ENCODE measurements at regions not wholly inside any gene's neighbourhood (a gene's known extent, or its start where the extent isn't known, plus 50 kb on each side); places are given as distances from the start of the nearest gene placed in this dataset.

- no peak overlapping the region for H3K4me2 ChIP-seq (ENCODE audit: low read length)
- ChIA-PET CTCF (ENCODE audit: unreplicated experiment) (no interaction called here), POLR2A (interaction anchor here (0.9 kb wide), 1 partner anchor 15 kb away, joined by 4 read pairs; no protein-coding TSS in a partner anchor)
- no peak for DNase-seq (ENCODE audit: low spot score)
- H3K9me3 ChIP-seq (ENCODE audit: low read length) = no peaks in the 10 kb centered on the region
- H3K79me2 ChIP-seq (ENCODE audit: insufficient read depth, low read depth, low read length) = no peaks in the 10 kb centered on the region
- TF ChIP-seq EZH2phosphoT487 (IDR thresholded peaks at IDR 0.05; ENCODE audit: borderline replicate concordance, low read depth, low read length) (no peak), CTCF (conservative IDR thresholded peaks at IDR 0.05; ENCODE audit: low read length) (no peak)
- intact Hi-C loops (cut with micrococcal nuclease; ENCODE audit: unreplicated experiment) = no loop called here
- no peak overlapping the region for H3K27ac ChIP-seq (ENCODE audit: low read depth, low read length, poor library complexity, severe bottlenecking)
- H4K20me1 ChIP-seq (ENCODE audit: insufficient read depth, low read length) = no peaks in the 10 kb centered on the region
- no peaks in the 10 kb centered on the region for H3K9me2 ChIP-seq (ENCODE audit: insufficient read depth, low read length)
- no peak overlapping the region for H3K4me3 ChIP-seq (ENCODE audit: low read depth, low read length, poor library complexity, severe bottlenecking)
- no peaks in the 10 kb centered on the region for H3K36me3 ChIP-seq (ENCODE audit: insufficient read depth, low read length)
- no peaks in the 10 kb centered on the region for H3K4me1 ChIP-seq (ENCODE audit: insufficient read depth, low read length, poor library complexity, severe bottlenecking)
- no peak overlapping the region for H2AFZ ChIP-seq (ENCODE audit: low read length)
- no TSS peak for BruUV-seq (replicated peaks)
Observed at GRCh38 chr5:103883143-103883542, 320.6 kb upstream of the NUDT12 start.

- ChIA-PET POLR2A (interaction anchor here (0.6 kb wide), 1 partner anchor 9 kb away, joined by 4 read pairs; no protein-coding TSS in a partner anchor), CTCF (ENCODE audit: unreplicated experiment) (no interaction called here)
- intact Hi-C loops (cut with micrococcal nuclease; ENCODE audit: unreplicated experiment) = no loop called here
Observed at GRCh38 chr5:103881560-103881959, 319.0 kb upstream of the NUDT12 start.

More at GRCh38 chr5:103881560-103881959, 319.0 kb upstream of the NUDT12 start:
- no peak for DNase-seq (ENCODE audit: low spot score)
- H3K4me2 ChIP-seq (ENCODE audit: low read length) = no peak overlapping the region
- H3K27ac ChIP-seq (ENCODE audit: low read depth, low read length, poor library complexity, severe bottlenecking) = no peak overlapping the region
- TF ChIP-seq CTCF (conservative IDR thresholded peaks at IDR 0.05; ENCODE audit: low read length) (no peak), EZH2phosphoT487 (IDR thresholded peaks at IDR 0.05; ENCODE audit: borderline replicate concordance, low read depth, low read length) (no peak)
- BruUV-seq (replicated peaks) = no TSS peak
- no peak overlapping the region for H3K4me3 ChIP-seq (ENCODE audit: low read depth, low read length, poor library complexity, severe bottlenecking)
- H3K9me2 ChIP-seq (ENCODE audit: insufficient read depth, low read length) = no peaks in the 10 kb centered on the region
- no peak overlapping the region for H2AFZ ChIP-seq (ENCODE audit: low read length)
- H3K36me3 ChIP-seq (ENCODE audit: insufficient read depth, low read length) = no peaks in the 10 kb centered on the region
- no peaks in the 10 kb centered on the region for H3K9me3 ChIP-seq (ENCODE audit: low read length)
- H4K20me1 ChIP-seq (ENCODE audit: insufficient read depth, low read length) = no peaks in the 10 kb centered on the region
- H3K79me2 ChIP-seq (ENCODE audit: insufficient read depth, low read depth, low read length) = no peaks in the 10 kb centered on the region
- no peaks in the 10 kb centered on the region for H3K4me1 ChIP-seq (ENCODE audit: insufficient read depth, low read length, poor library complexity, severe bottlenecking)
